ENCODE measurements at regions not wholly inside any gene's neighbourhood (a gene's known extent, or its start where the extent isn't known, plus 50 kb on each side); places are given as distances from the start of the nearest gene placed in this dataset.

- no peak for TF ChIP-seq CTCF (IDR thresholded peaks at IDR 0.05)
- no peak for TF ChIP-seq EZH2 (IDR thresholded peaks at IDR 0.05; ENCODE audit: borderline replicate concordance, insufficient read depth, low read depth, low read length, poor library complexity, severe bottlenecking)
Measured at GRCh38 chr5:119746984-119747383, 117.6 kb downstream of the FAM170A start.

Measured in B cell (primary cell).